Activated CD8-positive, alpha-beta memory T cell treated with anti-CD3 and anti-CD28 coated beads for 24 hours (primary cell): ENCODE measurements at regions not wholly inside any gene's neighbourhood (a gene's known extent, or its start where the extent isn't known, plus 50 kb on each side); places are given as distances from the start of the nearest gene placed in this dataset.
"Not testable (repeated sequence)": the region's sequence is repeated elsewhere in the genome, so short reads cannot be mapped to it uniquely, and the experiment has no call there.

Experiments
- DNase-seq: peaks from one replicate; pipeline ENCODE4 v3.0.0-alpha.2; 2020

DNA sequence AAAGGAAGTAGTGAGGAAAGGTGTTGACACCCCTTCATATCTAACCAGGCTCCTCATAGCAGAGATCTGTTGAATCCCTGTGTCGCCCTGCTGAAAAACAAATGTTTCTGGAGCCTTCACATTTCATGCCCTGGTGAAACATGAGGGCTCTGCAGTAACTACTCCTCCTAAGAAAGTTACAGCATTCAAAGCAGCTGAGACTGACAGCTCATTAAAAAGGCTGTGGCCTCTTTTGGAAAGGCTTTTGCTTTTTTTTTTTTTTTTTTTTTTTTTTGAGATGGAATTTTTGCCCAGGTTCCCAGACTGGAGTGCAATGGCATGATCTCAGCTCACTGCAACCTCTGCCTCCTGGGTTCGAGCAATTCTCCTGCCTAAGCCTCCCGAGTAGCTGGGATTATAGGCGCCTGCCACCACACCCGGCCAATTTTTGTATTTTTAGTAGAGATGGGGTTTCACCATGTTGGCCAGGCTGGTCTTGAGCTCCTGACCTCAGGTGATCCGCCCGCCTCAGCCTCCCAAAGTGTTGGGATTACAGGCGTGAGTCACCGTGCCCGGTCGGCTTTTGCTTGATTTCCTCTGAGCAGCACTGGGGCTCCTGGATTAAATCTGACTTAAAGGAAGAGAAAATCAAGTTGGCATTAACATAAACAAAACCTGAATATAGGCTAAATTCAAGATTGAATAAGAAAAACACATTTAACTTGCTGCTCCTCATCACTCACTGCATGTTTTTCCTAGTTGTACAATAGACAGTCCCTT lies 112.9 kb downstream of the PCSK1 start:
- DNase-seq = not testable (repeated sequence)

DNA sequence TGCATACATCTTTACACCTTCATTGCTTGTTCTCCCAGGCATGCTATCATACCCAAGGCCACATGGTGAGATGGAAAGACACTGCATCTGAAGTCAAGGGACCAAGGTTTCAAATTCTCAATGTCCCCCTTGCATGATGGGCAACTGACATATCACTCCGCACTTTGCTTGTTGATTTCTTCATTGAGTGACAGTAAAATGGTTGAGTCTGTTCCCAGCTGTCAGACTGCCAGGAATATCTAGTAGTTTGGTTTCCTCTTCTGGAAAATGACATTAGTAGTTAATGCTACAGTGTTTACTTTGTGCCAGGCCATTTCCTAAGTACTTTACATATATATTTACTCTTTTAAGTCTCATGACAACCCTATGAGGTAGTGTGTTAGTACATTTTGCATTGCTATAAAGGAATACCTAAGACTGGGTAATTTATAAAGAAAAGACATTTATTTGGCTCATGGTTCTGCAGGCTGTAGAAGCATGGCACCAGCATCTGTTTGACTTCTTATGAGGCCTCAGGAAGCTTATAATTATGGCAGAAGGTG lies 114.4 kb downstream of the PCSK1 start:
- no peak for DNase-seq

DNA sequence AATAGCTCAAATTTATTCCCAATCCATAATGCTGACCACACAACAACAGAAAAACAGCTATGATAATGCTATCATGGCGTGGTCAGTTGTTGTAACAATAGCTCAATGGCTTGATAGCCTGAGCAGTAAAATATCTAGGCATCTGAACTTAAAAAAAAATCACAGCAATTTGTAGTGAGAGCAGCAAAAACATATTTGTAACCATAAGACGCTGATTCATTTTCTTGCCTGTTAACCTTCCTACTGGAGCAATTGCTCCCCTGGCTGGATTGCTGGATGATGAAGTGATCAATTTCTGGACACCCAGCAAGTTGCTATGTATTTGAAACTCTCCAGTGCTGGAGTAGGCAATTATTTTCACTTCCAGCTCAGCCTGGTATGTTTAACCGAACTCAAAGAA lies 115.1 kb downstream of the PCSK1 start:
- DNase-seq = no peak

GRCh38 chr5:96316487-96316886 lies 116.6 kb downstream of the PCSK1 start:
- no peak for DNase-seq

DNA sequence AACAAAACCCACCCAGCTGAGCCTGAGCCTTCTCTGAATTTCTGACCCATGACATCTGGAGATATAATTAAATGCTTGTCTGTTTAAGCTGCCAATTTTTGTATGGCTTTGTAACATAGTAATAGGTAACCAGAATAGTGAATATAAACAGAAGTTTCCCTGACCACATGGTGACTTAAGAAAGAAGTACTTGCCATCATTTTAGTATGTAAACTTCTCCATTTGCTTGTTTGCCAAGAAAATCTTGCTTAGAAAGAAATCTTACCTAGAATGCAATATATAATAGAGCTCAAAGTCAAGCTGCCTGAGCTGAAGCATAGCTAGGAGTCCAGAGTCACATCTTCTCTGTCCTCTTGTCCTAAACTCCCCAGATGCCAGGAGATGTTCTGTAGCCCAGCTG lies 117.0 kb downstream of the PCSK1 start:
- DNase-seq = no peak

- no peak for DNase-seq
Measured at GRCh38 chr5:96315431-96315830, 117.6 kb downstream of the PCSK1 start.

DNA sequence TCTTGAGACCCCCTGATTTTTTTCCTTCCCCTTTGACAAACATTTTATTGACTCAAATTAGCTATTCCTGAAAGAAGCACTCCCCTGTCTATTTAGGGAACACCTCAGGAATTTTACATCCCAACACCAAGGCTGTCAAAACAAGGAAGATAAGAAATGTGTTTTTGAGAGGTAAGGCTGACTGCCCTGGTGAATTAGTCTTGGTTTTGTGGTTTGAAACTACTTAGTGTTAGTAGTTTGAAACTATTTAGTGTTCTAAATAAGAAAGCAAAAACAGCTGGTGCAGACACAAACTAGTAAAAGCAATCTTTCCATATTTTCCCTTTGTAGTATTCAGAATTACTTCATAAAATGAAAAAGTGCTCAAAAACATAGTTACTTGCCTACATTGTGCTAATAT lies 120.7 kb downstream of the PCSK1 start:
- DNase-seq = no peak

- not testable (repeated sequence) for DNase-seq
Measured at GRCh38 chr5:96307047-96307446, 126.0 kb downstream of the PCSK1 start.

DNA sequence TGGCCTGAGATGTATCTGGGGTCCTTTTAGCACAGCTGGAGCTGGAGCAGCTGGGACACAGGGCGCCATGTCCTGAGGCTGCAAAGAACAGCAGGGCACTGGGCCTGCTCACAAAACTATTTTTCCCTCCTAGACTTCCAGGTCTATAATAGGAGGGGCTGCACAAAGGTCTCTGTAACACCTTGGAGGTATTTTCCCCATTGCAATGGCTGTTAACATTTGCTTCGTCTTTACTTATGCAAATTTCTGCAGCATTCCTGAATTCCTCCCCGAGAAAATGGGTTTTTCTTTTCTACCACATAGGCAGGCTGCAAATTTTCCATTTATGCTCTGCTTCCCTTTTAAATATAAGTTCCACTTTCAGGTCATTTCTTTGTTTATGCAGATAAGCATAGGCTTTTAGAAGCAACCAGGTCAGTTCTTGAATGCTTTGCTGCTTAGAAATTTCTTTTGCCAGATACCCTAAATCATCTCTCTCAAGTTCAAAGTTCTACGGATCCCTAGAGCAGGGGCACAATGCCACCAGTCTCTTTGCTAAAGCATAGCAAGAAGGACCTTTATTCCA lies 130.8 kb downstream of the PCSK1 start:
- DNase-seq = no peak

DNA sequence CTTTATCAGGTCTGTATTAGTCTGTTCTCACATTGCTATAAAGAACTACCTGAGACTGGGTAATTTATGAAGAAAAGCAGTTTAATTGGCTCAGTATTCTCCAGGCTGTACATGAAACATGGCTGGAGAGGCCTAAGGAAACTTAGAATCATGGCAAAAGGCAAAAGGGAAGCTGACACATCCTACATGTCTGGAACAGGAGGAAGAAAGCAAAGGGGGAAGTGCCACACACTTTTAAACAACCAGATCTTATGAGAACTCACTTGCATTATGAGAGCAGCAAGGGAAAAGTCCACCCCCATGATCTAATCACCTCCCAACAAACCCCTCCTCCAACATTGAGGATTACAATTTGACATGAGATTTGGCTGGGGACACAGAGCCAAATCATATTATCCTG lies 132.1 kb downstream of the PCSK1 start:
- DNase-seq = no peak

- no peak for DNase-seq
Measured at GRCh38 chr5:96297867-96298266, 135.2 kb downstream of the PCSK1 start.

DNA sequence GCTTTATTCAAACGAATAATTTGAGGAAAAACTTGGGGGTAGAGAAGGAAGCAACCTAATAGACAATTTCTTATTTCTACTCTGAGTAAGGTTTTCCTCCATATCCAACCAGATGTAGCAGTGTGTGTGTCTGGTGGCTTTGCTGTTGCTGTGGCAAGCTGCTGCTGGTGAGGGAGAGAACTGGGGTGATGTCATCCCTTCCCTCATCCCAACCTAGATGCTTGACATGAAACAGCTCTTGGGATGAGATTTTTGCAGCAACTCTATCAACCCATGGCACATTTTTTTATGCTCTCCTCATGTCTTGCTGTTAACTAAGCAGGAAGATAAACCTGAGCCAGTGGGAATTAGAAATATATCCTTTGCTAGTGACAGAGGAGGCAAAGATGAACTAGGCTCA lies 135.8 kb downstream of the PCSK1 start:
- no peak for DNase-seq

DNA sequence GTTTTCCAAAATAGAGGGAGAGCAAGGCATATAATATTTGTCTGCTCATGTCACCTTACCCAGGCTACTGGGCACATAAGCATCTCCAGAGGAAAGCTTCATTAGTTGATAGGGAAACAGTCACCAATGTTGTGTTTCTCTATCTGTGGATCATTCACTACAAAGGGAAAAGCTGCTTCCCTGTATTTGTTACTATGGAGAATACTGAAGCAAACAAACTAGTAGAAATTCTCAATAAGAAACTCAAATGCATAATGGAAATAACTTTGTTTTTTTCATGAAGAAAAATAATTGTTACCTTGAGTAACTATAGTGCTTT lies 138.2 kb downstream of the PCSK1 start:
- DNase-seq = no peak

- DNase-seq = no peak
Measured at GRCh38 chr5:96293966-96294883, 138.8 kb downstream of the PCSK1 start.

DNA sequence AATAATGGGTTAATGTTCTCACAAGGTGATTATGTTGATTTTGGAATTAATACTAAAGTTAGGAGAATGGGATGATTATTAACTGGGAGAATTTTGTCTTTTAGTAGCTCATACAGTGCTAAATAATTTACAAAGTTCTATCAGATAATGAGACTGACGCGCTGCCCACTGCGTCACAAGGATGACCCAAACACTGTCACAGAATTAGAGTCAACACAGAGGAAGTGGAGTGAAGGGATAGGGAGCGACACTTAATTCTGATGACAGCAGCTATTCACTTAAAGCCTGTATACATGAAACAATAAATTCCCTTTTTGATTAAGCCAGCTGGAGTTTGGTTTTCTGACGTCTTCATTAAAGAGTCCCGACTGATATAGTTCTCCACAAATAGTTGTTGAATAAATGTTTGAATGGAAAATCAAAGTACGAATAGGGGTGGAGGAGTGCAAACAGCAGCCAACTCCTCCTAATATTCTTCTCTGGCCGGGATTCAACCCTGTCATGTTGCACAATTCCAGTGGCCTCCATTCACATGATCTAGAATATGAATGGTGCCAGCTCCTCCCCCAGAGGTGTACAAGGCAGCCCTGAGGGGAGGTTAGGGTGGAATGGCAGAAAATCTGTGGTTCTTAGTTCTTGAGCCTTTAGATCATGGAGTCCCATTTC lies 140.3 kb downstream of the PCSK1 start:
- DNase-seq = no peak

DNA sequence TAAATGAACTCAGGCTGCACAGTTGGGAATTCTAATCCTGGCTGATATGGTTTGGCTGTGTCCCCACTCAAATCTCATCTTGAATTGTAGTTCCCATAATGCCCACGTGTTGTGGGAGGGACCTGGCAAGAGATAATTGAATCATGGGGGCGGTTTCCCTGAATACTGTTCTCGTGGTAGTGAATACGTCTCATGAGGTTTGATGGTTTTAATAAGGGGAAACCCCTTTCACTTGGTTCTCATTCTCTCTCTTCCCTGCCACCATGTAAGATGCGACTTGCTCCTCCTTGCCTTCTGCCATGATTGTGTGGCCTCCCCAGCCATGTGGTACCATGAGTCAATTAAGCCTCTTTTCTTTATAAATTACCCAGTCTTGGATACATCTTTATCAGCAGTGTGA lies 143.8 kb downstream of the PCSK1 start:
- DNase-seq = not testable (repeated sequence)

GRCh38 chr5:96288845-96289185 lies 144.2 kb downstream of the PCSK1 start:
- DNase-seq = no peak

DNA sequence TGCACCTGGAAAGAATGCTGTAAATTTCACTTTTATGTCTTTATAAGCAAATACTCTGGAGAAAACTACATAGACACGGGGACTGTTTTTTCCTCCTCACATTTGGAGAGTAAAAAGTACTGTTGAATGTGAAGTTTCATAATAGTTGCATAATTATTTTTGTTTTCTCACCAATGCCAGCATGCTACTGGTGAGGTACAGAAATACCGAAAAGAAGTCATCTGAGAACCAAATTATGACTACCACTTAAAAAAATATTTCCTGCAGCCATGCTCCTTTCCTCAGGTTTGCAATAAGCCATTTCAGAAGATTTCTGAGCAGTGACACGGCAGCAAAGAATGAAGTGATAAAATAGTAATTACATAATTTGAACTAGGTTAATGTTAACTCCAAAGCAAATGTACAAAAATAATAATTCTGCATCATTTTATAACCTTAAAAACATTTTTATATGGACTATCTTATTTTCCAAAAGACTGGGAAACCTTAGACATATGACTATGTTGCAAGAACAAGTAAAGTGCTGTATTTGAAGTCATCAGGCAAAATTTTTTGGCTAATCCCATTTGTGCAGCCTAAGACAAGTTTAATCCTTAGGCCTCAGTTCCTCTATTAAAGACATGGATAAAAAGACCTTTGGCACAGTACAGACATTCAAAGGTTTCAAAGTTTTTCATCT lies 144.7 kb downstream of the PCSK1 start:
- DNase-seq = no peak

GRCh38 chr5:96287136-96287535 lies 145.9 kb downstream of the PCSK1 start:
- no peak for DNase-seq

GRCh38 chr5:96285823-96286222 lies 147.2 kb downstream of the PCSK1 start:
- DNase-seq = no peak

DNA sequence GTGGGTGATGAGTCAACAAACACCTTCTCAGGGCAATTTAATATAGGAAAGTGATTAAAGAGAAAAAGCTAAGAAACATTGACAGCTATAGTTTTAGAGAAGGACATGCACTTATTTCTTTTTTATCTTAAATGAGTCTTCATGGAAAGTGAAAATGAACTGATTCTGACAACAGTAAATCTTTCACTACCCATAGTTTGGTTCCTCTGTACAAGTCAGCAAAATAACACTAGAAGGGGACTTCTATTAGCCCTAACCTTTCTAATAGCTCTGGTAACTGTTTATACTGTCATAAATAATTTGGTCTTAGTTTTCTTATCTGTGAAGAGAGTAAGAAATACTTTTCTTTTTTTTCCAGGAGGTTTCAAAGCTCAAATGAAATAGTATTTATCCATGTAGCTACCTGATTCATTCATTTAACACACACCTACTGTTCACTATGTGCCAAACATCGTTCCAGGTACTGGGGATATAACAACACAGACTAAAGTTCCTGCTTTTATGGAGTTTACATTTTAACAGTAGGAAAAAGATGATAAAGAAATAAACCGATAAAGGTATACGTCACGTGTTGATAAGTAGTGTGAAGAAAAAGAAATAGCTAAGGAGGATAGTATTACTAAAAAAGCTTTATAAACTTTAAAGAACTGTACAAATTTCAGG lies 148.2 kb downstream of the PCSK1 start:
- no peak for DNase-seq

GRCh38 chr5:96283589-96283988 lies 149.5 kb downstream of the PCSK1 start:
- DNase-seq = no peak
